Right lobe of liver (tissue), 6 donors: ENCODE measurements at regions not wholly inside any gene's neighbourhood (a gene's known extent, or its start where the extent isn't known, plus 50 kb on each side); places are given as distances from the start of the nearest gene placed in this dataset.

Experiments used
- ATAC-seq, 4 donors: fragments of 200-7000 bp; cut with Tn5 transposase; one replicate each; pipeline ENCODE4 v1.9.1; 2020; ENCODE audit warnings: mild to moderate bottlenecking in 4 of 4, moderate library complexity in 4 of 4
- DNase-seq, 3 donors: peaks; one replicate each; pipeline ENCODE4 v3.0.0-alpha.2; 2020
- H3K27ac ChIP-seq, 3 donors: fragments of 200-600 bp; one replicate each; pipeline ENCODE4 v1.8.0; 2022
- H3K27me3 ChIP-seq, 2 donors: fragments of 200-600 bp; one replicate each; pipeline ENCODE4 v1.8.0; 2022
- H3K36me3 ChIP-seq, 4 donors: fragments of 200-600 bp; sonication (generic) in 1 of 4; one replicate each; pipeline versions ENCODE4 v1.5.1 to v1.8.0; 2017 to 2022; ENCODE audit warnings: control low read depth in 1 of 4
- H3K4me1 ChIP-seq, 4 donors: fragments of 200-600 bp; sonication (generic) in 1 of 4; one replicate each; pipeline versions ENCODE4 v1.5.1 to v1.8.0; 2017 to 2022; ENCODE audit warnings: control low read depth in 1 of 4
- H3K4me3 ChIP-seq, 3 donors: fragments of 200-600 bp; one replicate each; pipeline ENCODE4 v1.8.0; 2022
- H3K9me3 ChIP-seq, 4 donors: fragments of 200-600 bp; sonication (generic) in 1 of 4; one replicate each; pipeline versions ENCODE4 v1.5.1 to v1.8.0; 2017 to 2022; ENCODE audit warnings: control low read depth in 1 of 4
- CTCF ChIP-seq, 4 donors: fragments of 200-600 bp in 3 of 4; fragments of 450-650 bp in 1 of 4; IDR thresholded peaks; one replicate each; pipeline versions ENCODE4 v1.5.1 to v1.8.0; 2016 to 2022; ENCODE audit warnings: antibody characterized with exemption in 4 of 4, mild to moderate bottlenecking in 2 of 4
- POLR2A ChIP-seq: fragments of 450-650 bp; IDR thresholded peaks from one replicate; pipeline ENCODE4 v1.6.1; 2017; ENCODE audit warnings: antibody characterized with exemption, mild to moderate bottlenecking
- WGBS: methylation state at CpG from one replicate; pipeline ENCODE4 v1.1.6; 2018; ENCODE audit warnings: low coverage, low lambda C conversion rate; ENCODE audit not compliant: insufficient coverage; ENCODE audit errors: missing lambda C conversion rate; 5-methylcytosine and 5-hydroxymethylcytosine counted together
- intact Hi-C, 2 donors: fragments of 100-400 bp; cut with DNase I; formaldehyde crosslinking; loops; one replicate each; pipeline versions ENCODE4 v1.11.2 to v1.14.1; 2022
- donor health status: DM: no; HTN: yes; CAD: no.
- donor health status: DM: no; HTN: no; CAD: no.
- donor health status: DM: no; HTN: no; CAD: no.
- donor health status: DM: no; HTN: yes; CAD: no.
- donor health status: DM: no; HTN: yes; CAD: no.

- intact Hi-C loops: no loop called here
- TF ChIP-seq CTCF (IDR thresholded peaks at IDR 0.05): no peak
- no peak for TF ChIP-seq POLR2A
- H3K36me3 ChIP-seq: no peaks in the 10 kb centered on the region
- H3K27me3 ChIP-seq: no peaks in the 10 kb centered on the region
- H3K9me3 ChIP-seq: no peaks in the 10 kb centered on the region
- DNase-seq (no peak), ATAC-seq (no peak)
- no peak overlapping the region for H3K4me3 ChIP-seq
- peaks cover 0 to 3% (median 1%) of the 10 kb centered on the region in 4 donors for H3K4me1 ChIP-seq
- 65% methylated on average over 10 of the region's 10 CpGs for WGBS
- no peak overlapping the region for H3K27ac ChIP-seq
These were observed 515.2 kb downstream of the REEP3 start for GRCh38 chr10:64036321-64036930.

- no peak for DNase-seq
- Histone ChIP-seq H3K27ac (no peak overlapping the region), H3K4me1 (peaks cover 0 to 3% (median 1%) of the 10 kb centered on the region in 4 donors), H3K27me3 (no peaks in the 10 kb centered on the region), H3K36me3 (no peaks in the 10 kb centered on the region), H3K4me3 (no peak overlapping the region), H3K9me3 (no peaks in the 10 kb centered on the region)
- WGBS: 61% methylated on average over 9 of the region's 9 CpGs
- no peak for ATAC-seq
- TF ChIP-seq CTCF (IDR thresholded peaks at IDR 0.05) (no peak), POLR2A (no peak)
- intact Hi-C loops: no loop called here
These were observed 516.0 kb downstream of the REEP3 start for GRCh38 chr10:64037071-64037661.

GRCh38 chr10:64038107-64038506 lies 516.9 kb downstream of the REEP3 start:
- Histone ChIP-seq H3K36me3 (no peaks in the 10 kb centered on the region), H3K9me3 (no peaks in the 10 kb centered on the region), H3K4me1 (peaks cover 0 to 3% (median 1%) of the 10 kb centered on the region in 4 donors), H3K4me3 (no peak overlapping the region), H3K27me3 (no peaks in the 10 kb centered on the region), H3K27ac (no peak overlapping the region)
- WGBS: 83% methylated on average over 3 of the region's 6 CpGs
- ATAC-seq (no peak), DNase-seq (no peak)
- intact Hi-C loops: no loop called here
- TF ChIP-seq CTCF (IDR thresholded peaks at IDR 0.05): no peak
- TF ChIP-seq POLR2A: no peak

- peaks cover 0 to 13% (median 4%) of the 10 kb centered on the region in 4 donors for H3K4me1 ChIP-seq
- TF ChIP-seq POLR2A: no peak
- no peak for TF ChIP-seq CTCF (IDR thresholded peaks at IDR 0.05)
- H3K4me3 ChIP-seq: no peak overlapping the region
- no peaks in the 10 kb centered on the region for H3K36me3 ChIP-seq
- ATAC-seq (no peak), DNase-seq (no peak)
- WGBS: 56% methylated on average over 6 of the region's 6 CpGs
- intact Hi-C loops: no loop called here
- no peaks in the 10 kb centered on the region for H3K27me3 ChIP-seq
- no peak overlapping the region for H3K27ac ChIP-seq
- no peaks in the 10 kb centered on the region for H3K9me3 ChIP-seq
These were observed 518.0 kb downstream of the REEP3 start for GRCh38 chr10:64039198-64039597.
